ENCODE measurements at regions not wholly inside any gene's neighbourhood (a gene's known extent, or its start where the extent isn't known, plus 50 kb on each side); places are given as distances from the start of the nearest gene placed in this dataset.

DNA sequence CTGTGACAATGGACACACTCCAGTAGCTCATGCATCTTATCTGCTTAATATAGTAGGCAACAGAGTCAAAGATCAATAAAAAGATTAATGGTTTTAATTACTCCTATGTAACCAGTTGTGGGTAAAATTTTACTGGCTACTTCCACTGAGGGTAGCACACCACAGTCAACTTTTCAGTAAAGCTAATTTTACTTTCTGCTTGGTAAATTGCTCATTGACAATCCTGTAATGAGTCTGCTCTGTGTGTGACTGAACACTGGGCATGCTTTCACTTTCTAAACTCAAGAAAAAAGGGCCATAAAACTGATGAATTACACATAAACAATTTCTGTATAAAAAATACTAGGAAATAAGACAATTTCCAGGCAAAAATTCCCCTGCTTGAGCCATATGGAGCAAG, 838.3 kb downstream of the VGLL3 start:
- Mint-ChIP-seq H3K4me1 (no peaks in the 10 kb centered on the region), H3K36me3 (ENCODE audit: low read depth) (no peaks in the 10 kb centered on the region), H3K27ac (no peak overlapping the region), H3K9me3 (no peaks in the 10 kb centered on the region), H3K27me3 (ENCODE audit: low read depth, poor library complexity) (peaks cover 3% of the 10 kb centered on the region), H3K4me3 (no peak overlapping the region)
- no peak for DNase-seq
- TF ChIP-seq, protein P1, sequence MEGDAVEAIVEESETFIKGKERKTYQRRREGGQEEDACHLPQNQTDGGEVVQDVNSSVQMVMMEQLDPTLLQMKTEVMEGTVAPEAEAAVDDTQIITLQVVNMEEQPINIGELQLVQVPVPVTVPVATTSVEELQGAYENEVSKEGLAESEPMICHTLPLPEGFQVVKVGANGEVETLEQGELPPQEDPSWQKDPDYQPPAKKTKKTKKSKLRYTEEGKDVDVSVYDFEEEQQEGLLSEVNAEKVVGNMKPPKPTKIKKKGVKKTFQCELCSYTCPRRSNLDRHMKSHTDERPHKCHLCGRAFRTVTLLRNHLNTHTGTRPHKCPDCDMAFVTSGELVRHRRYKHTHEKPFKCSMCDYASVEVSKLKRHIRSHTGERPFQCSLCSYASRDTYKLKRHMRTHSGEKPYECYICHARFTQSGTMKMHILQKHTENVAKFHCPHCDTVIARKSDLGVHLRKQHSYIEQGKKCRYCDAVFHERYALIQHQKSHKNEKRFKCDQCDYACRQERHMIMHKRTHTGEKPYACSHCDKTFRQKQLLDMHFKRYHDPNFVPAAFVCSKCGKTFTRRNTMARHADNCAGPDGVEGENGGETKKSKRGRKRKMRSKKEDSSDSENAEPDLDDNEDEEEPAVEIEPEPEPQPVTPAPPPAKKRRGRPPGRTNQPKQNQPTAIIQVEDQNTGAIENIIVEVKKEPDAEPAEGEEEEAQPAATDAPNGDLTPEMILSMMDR (IDR thresholded peaks at IDR 0.05): no peak

DNA sequence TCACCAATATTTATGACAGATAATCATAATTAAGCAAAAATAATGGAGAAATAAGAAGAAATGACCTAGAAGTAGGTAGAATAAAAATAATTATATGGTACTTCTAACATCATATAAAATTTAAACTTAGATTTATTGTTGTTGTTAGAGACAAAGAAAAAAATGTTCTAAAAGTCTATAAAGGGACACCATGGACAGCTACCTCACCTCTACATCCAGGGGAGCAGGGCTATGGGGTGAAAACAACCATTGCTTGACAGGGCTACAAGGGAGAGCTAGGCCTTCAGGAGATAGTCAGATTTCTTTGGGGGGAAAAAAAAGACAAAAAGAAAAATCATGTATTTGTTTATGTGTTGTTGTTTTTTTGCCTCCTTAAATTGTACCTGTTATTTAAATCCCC, 841.9 kb downstream of the VGLL3 start:
- no peak overlapping the region for H3K4me3 Mint-ChIP-seq
- no peak overlapping the region for H3K27ac Mint-ChIP-seq
- no peak for DNase-seq
- no peaks in the 10 kb centered on the region for H3K9me3 Mint-ChIP-seq
- H3K4me1 Mint-ChIP-seq: no peaks in the 10 kb centered on the region
- no peaks in the 10 kb centered on the region for H3K36me3 Mint-ChIP-seq (ENCODE audit: low read depth)
- TF ChIP-seq, protein P1 (IDR thresholded peaks at IDR 0.05): no peak
- peaks cover 3% of the 10 kb centered on the region for H3K27me3 Mint-ChIP-seq (ENCODE audit: low read depth, poor library complexity)

DNA sequence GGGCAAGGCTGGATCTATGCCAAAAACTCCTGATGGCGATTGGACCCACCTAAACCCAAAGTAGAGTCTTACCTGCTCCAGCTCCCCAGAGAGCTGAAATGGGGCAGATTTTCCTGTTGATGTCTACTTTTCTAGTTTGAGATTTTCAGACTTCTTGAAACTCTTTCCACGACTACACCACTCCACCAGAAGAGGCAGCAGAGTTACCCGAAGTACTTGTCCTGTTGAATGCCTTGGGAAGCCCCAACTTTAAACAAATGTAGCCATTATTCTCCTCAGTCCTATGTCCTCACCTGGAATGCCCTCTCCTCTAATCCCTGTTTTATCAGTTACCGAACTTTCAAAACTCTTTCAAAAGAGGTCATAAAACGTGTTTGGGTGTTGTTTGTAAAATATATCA, 843.8 kb downstream of the VGLL3 start:
- no peaks in the 10 kb centered on the region for H3K9me3 Mint-ChIP-seq
- TF ChIP-seq, protein P1 (IDR thresholded peaks at IDR 0.05): no peak
- DNase-seq: no peak
- H3K27me3 Mint-ChIP-seq (ENCODE audit: low read depth, poor library complexity): peaks cover 3% of the 10 kb centered on the region
- no peak overlapping the region for H3K4me3 Mint-ChIP-seq
- H3K27ac Mint-ChIP-seq: no peak overlapping the region
- H3K36me3 Mint-ChIP-seq (ENCODE audit: low read depth): no peaks in the 10 kb centered on the region
- no peaks in the 10 kb centered on the region for H3K4me1 Mint-ChIP-seq

DNA sequence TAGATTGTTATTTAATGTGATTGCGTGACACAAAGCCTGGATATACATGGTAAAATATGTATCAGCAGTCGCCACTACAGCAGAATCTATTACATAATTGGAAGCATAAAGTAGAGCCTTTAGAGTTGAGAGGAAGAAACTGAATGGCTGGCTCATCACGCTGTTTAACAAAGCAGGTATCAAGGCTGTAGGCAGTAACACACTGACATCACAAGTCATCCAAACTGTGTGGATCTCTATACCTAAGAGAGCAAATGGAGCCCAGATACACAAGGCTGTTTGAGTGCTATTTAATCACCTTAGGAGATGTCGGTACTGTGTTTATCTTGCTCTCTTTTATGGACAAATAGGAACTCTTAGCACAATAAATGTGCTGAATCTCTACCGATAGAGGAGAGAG, 864.4 kb downstream of the VGLL3 start:
- H3K27me3 Mint-ChIP-seq (ENCODE audit: low read depth, poor library complexity): peaks cover 2% of the 10 kb centered on the region
- H3K27ac Mint-ChIP-seq: no peak overlapping the region
- no peaks in the 10 kb centered on the region for H3K4me1 Mint-ChIP-seq

More for the DNA sequence above, 864.4 kb downstream of the VGLL3 start:
- peaks cover 21% of the 10 kb centered on the region for H3K9me3 Mint-ChIP-seq
- no peak overlapping the region for H3K4me3 Mint-ChIP-seq
- TF ChIP-seq, protein P1 (IDR thresholded peaks at IDR 0.05): no peak
- DNase-seq: no peak
- no peaks in the 10 kb centered on the region for H3K36me3 Mint-ChIP-seq (ENCODE audit: low read depth)
